Fibroblast of villous mesenchyme (primary cell): ENCODE measurements at regions not wholly inside any gene's neighbourhood (a gene's known extent, or its start where the extent isn't known, plus 50 kb on each side); places are given as distances from the start of the nearest gene placed in this dataset.

Experiments
- DNase-seq: peaks from one replicate; pipeline ENCODE4 v3.0.0-alpha.2; 2010; ENCODE audit warnings: low read depth
- H3K4me3 ChIP-seq: 2 replicates; pipeline ENCODE4 v1.5.1; 2011; ENCODE audit warnings: low read depth, mild to moderate bottlenecking, low read length
- TF ChIP-seq, protein P1 (sequence below): IDR thresholded peaks from 2 replicates; pipeline ENCODE4 v1.5.1; 2012; ENCODE audit warnings: low read depth, mild to moderate bottlenecking, low read length; ENCODE audit not compliant: insufficient read depth

GRCh38 chrX:95903975-95904374, 780.7 kb upstream of the DIAPH2 start:
- no peak for DNase-seq
- TF ChIP-seq, protein P1, sequence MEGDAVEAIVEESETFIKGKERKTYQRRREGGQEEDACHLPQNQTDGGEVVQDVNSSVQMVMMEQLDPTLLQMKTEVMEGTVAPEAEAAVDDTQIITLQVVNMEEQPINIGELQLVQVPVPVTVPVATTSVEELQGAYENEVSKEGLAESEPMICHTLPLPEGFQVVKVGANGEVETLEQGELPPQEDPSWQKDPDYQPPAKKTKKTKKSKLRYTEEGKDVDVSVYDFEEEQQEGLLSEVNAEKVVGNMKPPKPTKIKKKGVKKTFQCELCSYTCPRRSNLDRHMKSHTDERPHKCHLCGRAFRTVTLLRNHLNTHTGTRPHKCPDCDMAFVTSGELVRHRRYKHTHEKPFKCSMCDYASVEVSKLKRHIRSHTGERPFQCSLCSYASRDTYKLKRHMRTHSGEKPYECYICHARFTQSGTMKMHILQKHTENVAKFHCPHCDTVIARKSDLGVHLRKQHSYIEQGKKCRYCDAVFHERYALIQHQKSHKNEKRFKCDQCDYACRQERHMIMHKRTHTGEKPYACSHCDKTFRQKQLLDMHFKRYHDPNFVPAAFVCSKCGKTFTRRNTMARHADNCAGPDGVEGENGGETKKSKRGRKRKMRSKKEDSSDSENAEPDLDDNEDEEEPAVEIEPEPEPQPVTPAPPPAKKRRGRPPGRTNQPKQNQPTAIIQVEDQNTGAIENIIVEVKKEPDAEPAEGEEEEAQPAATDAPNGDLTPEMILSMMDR = no peak
- no peak overlapping the region for H3K4me3 ChIP-seq

DNA sequence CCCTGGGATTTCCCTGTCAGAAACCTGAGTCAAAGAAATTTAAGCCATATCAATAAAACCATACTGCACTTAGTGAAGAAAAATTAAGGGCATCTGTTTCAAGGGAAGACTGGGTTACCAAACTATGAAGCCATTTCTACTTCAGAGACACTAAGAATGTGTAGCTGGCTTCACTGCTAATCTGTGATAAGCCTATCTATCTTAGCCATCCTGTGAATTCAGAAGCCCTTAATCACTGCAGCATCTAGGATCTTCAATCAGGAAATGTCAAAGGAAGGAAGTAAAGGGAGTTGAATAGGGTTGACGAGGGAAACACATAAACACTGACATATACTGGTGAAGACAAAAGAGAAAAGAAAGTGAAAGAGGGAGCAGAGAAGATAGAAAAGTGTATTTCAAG, 777.6 kb upstream of the DIAPH2 start:
- no peak for DNase-seq
- H3K4me3 ChIP-seq = no peak overlapping the region
- TF ChIP-seq, protein P1 = no peak

GRCh38 chrX:95911062-95911461, 773.6 kb upstream of the DIAPH2 start:
- no peak for DNase-seq
- TF ChIP-seq, protein P1 = no peak

DNA sequence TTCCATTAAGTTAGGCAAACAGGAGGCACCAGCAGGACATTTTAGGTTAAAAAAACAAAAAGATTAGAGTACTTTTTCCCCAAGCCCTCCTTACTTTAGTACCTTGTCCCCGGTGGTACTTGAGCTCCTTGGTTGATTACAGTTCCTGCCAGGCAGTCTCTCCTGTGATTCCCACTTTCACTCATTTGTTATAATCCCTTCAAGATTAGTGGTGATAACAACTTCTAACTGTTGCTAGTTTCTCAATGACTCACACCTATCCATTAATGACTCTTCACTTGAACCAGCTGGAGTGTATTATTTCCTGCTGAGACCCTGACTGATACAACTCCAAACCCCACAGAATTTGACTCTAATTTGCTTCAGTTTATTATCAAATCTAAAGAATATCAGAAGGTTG, 765.0 kb upstream of the DIAPH2 start:
- no peak overlapping the region for H3K4me3 ChIP-seq
- TF ChIP-seq, protein P1 = no peak
- DNase-seq = no peak

More at GRCh38 chrX:95911062-95911461, 773.6 kb upstream of the DIAPH2 start:
- H3K4me3 ChIP-seq = no peak overlapping the region

- no peak for DNase-seq
- H3K4me3 ChIP-seq = no peak overlapping the region
- TF ChIP-seq, protein P1 = no peak
These were observed 739.1 kb upstream of the DIAPH2 start for GRCh38 chrX:95945528-95945927.

GRCh38 chrX:95949588-95949987, 735.1 kb upstream of the DIAPH2 start:
- no peak for DNase-seq
- H3K4me3 ChIP-seq = no peak overlapping the region
- TF ChIP-seq, protein P1 = no peak

- no peak overlapping the region for H3K4me3 ChIP-seq
- TF ChIP-seq, protein P1 = no peak
These were observed 734.0 kb upstream of the DIAPH2 start for GRCh38 chrX:95950679-95951078.

More at GRCh38 chrX:95950679-95951078, 734.0 kb upstream of the DIAPH2 start:
- no peak for DNase-seq
